HCT116 (cell line): ENCODE measurements at regions not wholly inside any gene's neighbourhood (a gene's known extent, or its start where the extent isn't known, plus 50 kb on each side); places are given as distances from the start of the nearest gene placed in this dataset.
A peak's percentile ranks its signal among the peaks of the same experiment; 100 is the strongest.

Experiments used
- ATAC-seq: fragments of 200-7000 bp; cut with Tn5 transposase; 2 replicates; pipeline ENCODE4 v1.9.1; 2020; ENCODE audit warnings: mild to moderate bottlenecking, moderate library complexity
- BruUV-seq: library from RNA; stranded (reverse); fragments of 400-500 nt; replicated peaks from 2 replicates; lab custom pipeline; 2021; lab: Mats Ljungman, UMichigan
- CTCF ChIA-PET: fragments of 300-600 bp; sonication (Branson Sonifier 250); formaldehyde crosslinking; loops from one replicate; lab custom pipeline; 2021; ENCODE audit warnings: antibody characterized with exemption; lab: Charles Lee
- POLR2A ChIA-PET: fragments of 300-600, 350-600 bp; sonication (Branson Sonifier 250); formaldehyde crosslinking; loops from one replicate; lab custom pipeline; 2021; ENCODE audit warnings: antibody characterized with exemption; lab: Charles Lee
- RAD21 ChIA-PET, 2 experiments: fragments of 300-600 bp; sonication (Branson Sonifier 250); formaldehyde crosslinking; loops; one replicate each; lab custom pipeline; 2023; ENCODE audit warnings: low total read pairs in 2 of 2; ENCODE audit not compliant: uncharacterized antibody in 2 of 2, unreplicated experiment in 2 of 2, low non-redundant PET in 1 of 2; lab: Charles Lee
- DNase-seq: peaks from one replicate; pipeline ENCODE4 v3.0.0-alpha.2; 2010; ENCODE audit warnings: low read depth, low spot score
- H2AFZ ChIP-seq: fragments of 200-600 bp; shearing (Covaris generic), sonication (generic); 2 replicates; pipeline ENCODE4 v1.6.1; 2017; ENCODE audit warnings: low read depth, mixed run types, mixed read lengths, antibody characterized with exemption, low read length; ENCODE audit not compliant: poor library complexity, severe bottlenecking
- H3K27ac ChIP-seq: 2 replicates; pipeline ENCODE4 v1.5.1; 2012; ENCODE audit warnings: low read depth, low read length
- H3K27me3 ChIP-seq: fragments of 200-600 bp; sonication (generic); 2 replicates; pipeline ENCODE4 v1.6.1; 2016; ENCODE audit warnings: mixed run types, low read length, mixed read lengths; ENCODE audit not compliant: insufficient read depth
- H3K36me3 ChIP-seq, 2 experiments: fragments of 200-500 bp in 1 of 2; fragments of 200-600 bp in 1 of 2; sonication (Bioruptor generic) in 1 of 2; sonication (generic) in 1 of 2; 2 replicates each; pipeline versions ENCODE4 v1.5.1 to v1.6.1; 2014 to 2016; ENCODE audit warnings: low read length in 2 of 2, inconsistent platforms in 1 of 2, mixed read lengths in 1 of 2, mixed run types in 1 of 2; ENCODE audit not compliant: insufficient read depth in 2 of 2, control insufficient read depth in 1 of 2
- H3K4me1 ChIP-seq, 2 experiments: fragments of 200-600 bp in 1 of 2; sonication (generic) in 1 of 2; 2 replicates each; pipeline versions ENCODE4 v1.5.1 to v1.6.1; 2012 to 2017; ENCODE audit warnings: low read length in 2 of 2, inconsistent platforms in 1 of 2, mild to moderate bottlenecking in 1 of 2, mixed read lengths in 1 of 2, mixed run types in 1 of 2, moderate library complexity in 1 of 2; ENCODE audit not compliant: insufficient read depth in 2 of 2, control insufficient read depth in 1 of 2
- H3K4me2 ChIP-seq: fragments of 200-600 bp; sonication (generic); 2 replicates; pipeline ENCODE4 v1.6.1; 2017; ENCODE audit warnings: mixed run types, low read length, mixed read lengths
- H3K4me3 ChIP-seq, 2 experiments: fragments of 200-600 bp in 1 of 2; sonication (generic) in 1 of 2; replicated peaks in 1 of 2; 2 replicates each; pipeline ENCODE4 v1.5.1; 2011 to 2016; ENCODE audit warnings: low read length in 2 of 2, control low read depth in 1 of 2, low read depth in 1 of 2, mild to moderate bottlenecking in 1 of 2, mixed read lengths in 1 of 2, mixed run types in 1 of 2
- H3K79me2 ChIP-seq: fragments of 200-600 bp; sonication (generic); 2 replicates; pipeline ENCODE4 v1.6.1; 2017; ENCODE audit warnings: mild to moderate bottlenecking, mixed run types, low read length, moderate library complexity, mixed read lengths; ENCODE audit not compliant: insufficient read depth
- H3K9ac ChIP-seq: fragments of 200-600 bp; sonication (generic); 2 replicates; pipeline ENCODE4 v1.6.1; 2016; ENCODE audit warnings: low read length, mixed read lengths
- H3K9me2 ChIP-seq: fragments of 200-600 bp; sonication (generic), shearing (Covaris generic); 2 replicates; pipeline ENCODE4 v1.6.1; 2017; ENCODE audit warnings: mixed run types, mild to moderate bottlenecking, moderate library complexity; ENCODE audit not compliant: insufficient read depth
- H3K9me3 ChIP-seq, 2 experiments: fragments of 200-500 bp in 1 of 2; fragments of 200-600 bp in 1 of 2; sonication (Bioruptor generic) in 1 of 2; sonication (generic) in 1 of 2; 2 replicates each; pipeline ENCODE4 v1.6.1; 2014 to 2017; ENCODE audit warnings: low read length in 2 of 2, mixed read lengths in 2 of 2, inconsistent platforms in 1 of 2, low read depth in 1 of 2, mild to moderate bottlenecking in 1 of 2, mixed run types in 1 of 2, moderate library complexity in 1 of 2; ENCODE audit not compliant: control insufficient read depth in 1 of 2, insufficient read depth in 1 of 2
- H4K20me1 ChIP-seq: fragments of 200-600 bp; sonication (generic), shearing (Covaris generic); 2 replicates; pipeline ENCODE4 v1.6.1; 2017; ENCODE audit warnings: mixed run types, mild to moderate bottlenecking, moderate library complexity; ENCODE audit not compliant: insufficient read depth
- CBX3 ChIP-seq: IDR thresholded peaks from 2 replicates; pipeline ENCODE4 v1.6.1; 2012; ENCODE audit warnings: low read depth
- POLR2AphosphoS5 ChIP-seq: IDR thresholded peaks from 2 replicates; pipeline ENCODE4 v1.6.1; 2011; ENCODE audit warnings: mild to moderate bottlenecking, low read depth, low read length, moderate library complexity
- RAD21 ChIP-seq: IDR thresholded peaks from 2 replicates; pipeline ENCODE4 v1.6.1; 2012; ENCODE audit warnings: low read depth, mild to moderate bottlenecking
- SRF ChIP-seq: IDR thresholded peaks from 2 replicates; pipeline ENCODE4 v1.6.1; 2012; ENCODE audit warnings: low read depth
- YY1 ChIP-seq: IDR thresholded peaks from 2 replicates; pipeline ENCODE4 v1.6.1; 2011; ENCODE audit warnings: low read length, low read depth, moderate library complexity, mild to moderate bottlenecking; ENCODE audit not compliant: insufficient replicate concordance; ENCODE audit errors: extremely low read depth
- intact Hi-C: fragments of 100-400 bp; cut with micrococcal nuclease; formaldehyde crosslinking; loops from 2 replicates; pipeline ENCODE4 v1.10.0; 2022
- TF ChIP-seq, protein P1 (sequence below): IDR thresholded peaks from 2 replicates; pipeline ENCODE4 v1.6.1; 2011; ENCODE audit warnings: mild to moderate bottlenecking, low read length, moderate library complexity; ENCODE audit not compliant: insufficient replicate concordance; ENCODE audit errors: extremely low read depth
- TF ChIP-seq, protein P2 (sequence below): IDR thresholded peaks from 2 replicates; pipeline ENCODE4 v1.6.1; 2012

- ChIA-PET RAD21 (no interaction called here), POLR2A (no interaction called here), CTCF (no interaction called here)
- Histone ChIP-seq H3K4me2 (no peak overlapping the region), H2AFZ (no peak overlapping the region), H3K9ac (no peak overlapping the region), H3K4me3 (no peak overlapping the region), H3K79me2 (no peaks in the 10 kb centered on the region), H3K27me3 (no peaks in the 10 kb centered on the region), H3K4me1 (peaks cover 26 to 32% of the 10 kb centered on the region in 2 experiments), H3K36me3 (no peaks in the 10 kb centered on the region), H3K27ac (no peak overlapping the region), H3K9me3 (no peaks in the 10 kb centered on the region), H3K9me2 (no peaks in the 10 kb centered on the region), H4K20me1 (no peaks in the 10 kb centered on the region)
- ATAC-seq (no peak), DNase-seq (no peak)
- no TSS peak for BruUV-seq
- TF ChIP-seq SRF: no peak
- TF ChIP-seq, protein P1, sequence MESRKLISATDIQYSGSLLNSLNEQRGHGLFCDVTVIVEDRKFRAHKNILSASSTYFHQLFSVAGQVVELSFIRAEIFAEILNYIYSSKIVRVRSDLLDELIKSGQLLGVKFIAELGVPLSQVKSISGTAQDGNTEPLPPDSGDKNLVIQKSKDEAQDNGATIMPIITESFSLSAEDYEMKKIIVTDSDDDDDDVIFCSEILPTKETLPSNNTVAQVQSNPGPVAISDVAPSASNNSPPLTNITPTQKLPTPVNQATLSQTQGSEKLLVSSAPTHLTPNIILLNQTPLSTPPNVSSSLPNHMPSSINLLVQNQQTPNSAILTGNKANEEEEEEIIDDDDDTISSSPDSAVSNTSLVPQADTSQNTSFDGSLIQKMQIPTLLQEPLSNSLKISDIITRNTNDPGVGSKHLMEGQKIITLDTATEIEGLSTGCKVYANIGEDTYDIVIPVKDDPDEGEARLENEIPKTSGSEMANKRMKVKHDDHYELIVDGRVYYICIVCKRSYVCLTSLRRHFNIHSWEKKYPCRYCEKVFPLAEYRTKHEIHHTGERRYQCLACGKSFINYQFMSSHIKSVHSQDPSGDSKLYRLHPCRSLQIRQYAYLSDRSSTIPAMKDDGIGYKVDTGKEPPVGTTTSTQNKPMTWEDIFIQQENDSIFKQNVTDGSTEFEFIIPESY: no peak
- TF ChIP-seq, protein P2, sequence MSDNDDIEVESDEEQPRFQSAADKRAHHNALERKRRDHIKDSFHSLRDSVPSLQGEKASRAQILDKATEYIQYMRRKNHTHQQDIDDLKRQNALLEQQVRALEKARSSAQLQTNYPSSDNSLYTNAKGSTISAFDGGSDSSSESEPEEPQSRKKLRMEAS: no peak
- no peak for TF ChIP-seq POLR2AphosphoS5
- TF ChIP-seq RAD21: 0 out of 2 replicates have a peak, but pooled peaks have one; percentile 8
- TF ChIP-seq CBX3: no peak
- no peak for TF ChIP-seq YY1
- intact Hi-C loops: no loop called here
Measured at GRCh38 chr14:55749946-55750345, 169.9 kb downstream of the KTN1 start.
